ENCODE measurements at regions not wholly inside any gene's neighbourhood (a gene's known extent, or its start where the extent isn't known, plus 50 kb on each side); places are given as distances from the start of the nearest gene placed in this dataset.

DNA sequence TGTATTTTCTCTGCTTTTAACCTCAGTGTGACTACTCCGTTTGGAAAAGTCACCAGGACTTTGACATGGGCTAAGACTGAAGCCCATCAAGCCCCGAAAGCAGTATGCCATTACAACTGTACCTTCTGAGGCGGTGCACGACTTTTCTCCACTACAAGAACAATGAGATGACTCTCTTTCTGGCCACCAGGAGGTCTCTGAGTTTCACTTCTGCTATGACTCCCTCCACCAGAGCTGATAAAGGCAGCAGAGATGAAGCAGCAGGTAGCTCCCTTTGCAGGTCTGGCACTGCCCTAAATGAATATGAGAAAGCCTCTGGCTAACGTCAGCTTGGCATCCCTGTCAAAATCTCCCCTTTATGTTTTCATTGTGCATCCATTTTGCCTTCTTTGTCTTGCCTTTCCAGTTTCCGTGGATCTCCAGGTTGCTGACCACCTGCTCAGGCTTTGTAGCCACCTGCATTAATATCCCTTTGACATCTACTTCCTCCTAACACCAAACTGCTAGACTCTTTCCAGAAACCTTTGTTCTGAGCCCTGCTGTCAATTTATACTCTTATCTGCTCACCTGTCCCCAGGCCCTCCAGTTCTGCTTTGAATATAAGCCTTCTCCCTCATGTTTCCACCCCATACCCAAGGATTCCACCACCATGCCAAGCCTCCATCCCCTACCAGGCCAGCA is 221.7 kb downstream of the ZNF608 start:
- no peak for TF ChIP-seq TAF1 (IDR thresholded peaks at IDR 0.05; ENCODE audit: borderline replicate concordance, insufficient read depth, low read length)
- TF ChIP-seq, protein P1, sequence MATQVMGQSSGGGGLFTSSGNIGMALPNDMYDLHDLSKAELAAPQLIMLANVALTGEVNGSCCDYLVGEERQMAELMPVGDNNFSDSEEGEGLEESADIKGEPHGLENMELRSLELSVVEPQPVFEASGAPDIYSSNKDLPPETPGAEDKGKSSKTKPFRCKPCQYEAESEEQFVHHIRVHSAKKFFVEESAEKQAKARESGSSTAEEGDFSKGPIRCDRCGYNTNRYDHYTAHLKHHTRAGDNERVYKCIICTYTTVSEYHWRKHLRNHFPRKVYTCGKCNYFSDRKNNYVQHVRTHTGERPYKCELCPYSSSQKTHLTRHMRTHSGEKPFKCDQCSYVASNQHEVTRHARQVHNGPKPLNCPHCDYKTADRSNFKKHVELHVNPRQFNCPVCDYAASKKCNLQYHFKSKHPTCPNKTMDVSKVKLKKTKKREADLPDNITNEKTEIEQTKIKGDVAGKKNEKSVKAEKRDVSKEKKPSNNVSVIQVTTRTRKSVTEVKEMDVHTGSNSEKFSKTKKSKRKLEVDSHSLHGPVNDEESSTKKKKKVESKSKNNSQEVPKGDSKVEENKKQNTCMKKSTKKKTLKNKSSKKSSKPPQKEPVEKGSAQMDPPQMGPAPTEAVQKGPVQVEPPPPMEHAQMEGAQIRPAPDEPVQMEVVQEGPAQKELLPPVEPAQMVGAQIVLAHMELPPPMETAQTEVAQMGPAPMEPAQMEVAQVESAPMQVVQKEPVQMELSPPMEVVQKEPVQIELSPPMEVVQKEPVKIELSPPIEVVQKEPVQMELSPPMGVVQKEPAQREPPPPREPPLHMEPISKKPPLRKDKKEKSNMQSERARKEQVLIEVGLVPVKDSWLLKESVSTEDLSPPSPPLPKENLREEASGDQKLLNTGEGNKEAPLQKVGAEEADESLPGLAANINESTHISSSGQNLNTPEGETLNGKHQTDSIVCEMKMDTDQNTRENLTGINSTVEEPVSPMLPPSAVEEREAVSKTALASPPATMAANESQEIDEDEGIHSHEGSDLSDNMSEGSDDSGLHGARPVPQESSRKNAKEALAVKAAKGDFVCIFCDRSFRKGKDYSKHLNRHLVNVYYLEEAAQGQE (IDR thresholded peaks at IDR 0.05; ENCODE audit: insufficient read depth in 1 of 2, low read depth in 2 of 2, low read length in 2 of 2): no peak
- no peak for TF ChIP-seq POLR2AphosphoS5 (IDR thresholded peaks at IDR 0.05; ENCODE audit: low read depth, low read length)
- TF ChIP-seq FOXP2 (optimal IDR thresholded peaks at IDR 0.05; ENCODE audit: borderline replicate concordance, extremely low read depth, extremely low read length, insufficient read depth): no peak
- no peak for TF ChIP-seq SIN3A (IDR thresholded peaks at IDR 0.05; ENCODE audit: borderline replicate concordance, insufficient read depth, low read length)

DNA sequence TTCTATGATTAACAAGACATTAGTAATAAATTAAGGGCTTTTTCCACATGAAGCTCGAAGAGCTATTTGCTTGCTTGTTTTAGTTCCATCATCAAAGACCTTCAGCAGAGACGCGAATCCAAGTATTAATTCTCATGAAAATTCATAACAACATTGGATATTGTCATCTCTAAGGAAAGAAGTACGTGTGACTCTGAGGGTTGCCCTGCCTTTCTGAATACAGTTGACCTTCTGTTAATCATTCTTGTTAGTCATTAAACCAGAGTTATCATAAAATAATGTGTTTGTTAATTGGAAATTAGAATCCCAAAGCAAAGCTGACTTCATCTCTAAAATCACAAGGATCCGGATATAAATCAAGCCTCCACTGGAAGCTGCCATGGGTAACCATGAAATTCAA is 222.5 kb downstream of the ZNF608 start:
- TF ChIP-seq FOXP2 (optimal IDR thresholded peaks at IDR 0.05; ENCODE audit: borderline replicate concordance, extremely low read depth, extremely low read length, insufficient read depth) (no peak), TAF1 (IDR thresholded peaks at IDR 0.05; ENCODE audit: borderline replicate concordance, insufficient read depth, low read length) (no peak), SIN3A (IDR thresholded peaks at IDR 0.05; ENCODE audit: borderline replicate concordance, insufficient read depth, low read length) (no peak), POLR2AphosphoS5 (IDR thresholded peaks at IDR 0.05; ENCODE audit: low read depth, low read length) (no peak)
- TF ChIP-seq, protein P1 (IDR thresholded peaks at IDR 0.05; ENCODE audit: insufficient read depth in 1 of 2, low read depth in 2 of 2, low read length in 2 of 2): no peak

DNA sequence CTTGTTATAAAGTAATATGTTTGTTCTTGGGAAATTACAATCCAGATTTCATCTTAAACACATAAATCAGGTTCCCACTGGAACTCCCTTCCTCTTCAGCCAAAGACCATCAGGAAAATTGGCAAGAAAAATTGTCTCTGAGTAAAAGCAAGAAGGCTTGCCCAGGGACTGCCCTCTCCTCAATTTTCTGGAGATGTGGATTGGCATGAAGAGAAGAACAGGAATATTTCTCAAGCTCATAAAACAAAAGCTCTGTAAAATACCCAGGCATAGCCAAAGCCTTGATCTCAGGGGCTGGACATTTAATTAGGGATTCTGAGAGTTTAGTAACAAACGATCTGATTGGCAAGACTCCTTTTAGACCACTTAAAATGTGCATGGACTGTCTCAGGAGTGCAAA is 223.4 kb downstream of the ZNF608 start:
- TF ChIP-seq SIN3A (IDR thresholded peaks at IDR 0.05; ENCODE audit: borderline replicate concordance, insufficient read depth, low read length): no peak
- no peak for TF ChIP-seq POLR2AphosphoS5 (IDR thresholded peaks at IDR 0.05; ENCODE audit: low read depth, low read length)
- no peak for TF ChIP-seq FOXP2 (optimal IDR thresholded peaks at IDR 0.05; ENCODE audit: borderline replicate concordance, extremely low read depth, extremely low read length, insufficient read depth)
- TF ChIP-seq TAF1 (IDR thresholded peaks at IDR 0.05; ENCODE audit: borderline replicate concordance, insufficient read depth, low read length): no peak
- TF ChIP-seq, protein P1 (IDR thresholded peaks at IDR 0.05; ENCODE audit: insufficient read depth in 1 of 2, low read depth in 2 of 2, low read length in 2 of 2): no peak

DNA sequence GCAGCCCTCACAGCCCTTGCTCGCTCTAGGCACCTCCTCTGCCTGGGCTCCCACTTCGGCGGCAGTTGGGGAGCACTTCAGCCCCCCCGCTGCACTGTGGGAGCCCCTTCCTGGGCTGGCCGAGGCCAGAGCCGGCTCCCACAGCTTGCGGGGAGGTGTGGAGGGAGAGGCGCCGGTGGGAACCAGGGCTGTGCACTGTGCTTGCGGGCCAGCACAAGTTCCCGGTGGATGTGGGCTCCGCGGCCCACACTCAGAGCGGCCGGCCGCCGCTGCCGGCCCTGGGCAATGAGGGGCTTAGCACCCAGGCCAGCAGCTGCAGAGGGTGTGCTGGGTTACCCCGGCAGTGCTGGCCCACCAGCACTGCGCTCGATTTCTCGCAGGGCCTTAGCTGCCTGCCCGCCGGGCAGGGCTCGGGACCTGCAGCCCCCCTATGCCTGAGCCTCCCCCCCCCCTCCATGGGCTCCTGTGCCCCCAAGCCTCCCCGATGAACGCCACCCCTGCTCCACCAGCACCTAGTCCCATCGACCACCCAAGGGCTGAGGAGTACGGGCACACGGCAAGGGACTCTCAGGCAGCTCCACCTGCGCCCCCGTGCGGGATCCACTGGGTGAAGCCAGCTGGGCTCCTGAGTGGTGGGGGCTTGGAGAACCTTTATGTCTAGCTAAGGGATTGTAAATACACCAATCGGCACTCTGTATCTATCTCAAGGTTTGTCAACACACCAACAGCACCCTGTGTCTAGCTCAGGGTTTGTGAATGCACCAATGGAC is 224.8 kb downstream of the ZNF608 start:
- no peak for TF ChIP-seq TAF1 (IDR thresholded peaks at IDR 0.05; ENCODE audit: borderline replicate concordance, insufficient read depth, low read length)
- TF ChIP-seq, protein P1 (IDR thresholded peaks at IDR 0.05; ENCODE audit: insufficient read depth in 1 of 2, low read depth in 2 of 2, low read length in 2 of 2): no peak
- TF ChIP-seq SIN3A (IDR thresholded peaks at IDR 0.05; ENCODE audit: borderline replicate concordance, insufficient read depth, low read length): no peak
- no peak for TF ChIP-seq POLR2AphosphoS5 (IDR thresholded peaks at IDR 0.05; ENCODE audit: low read depth, low read length)
- TF ChIP-seq FOXP2 (optimal IDR thresholded peaks at IDR 0.05; ENCODE audit: borderline replicate concordance, extremely low read depth, extremely low read length, insufficient read depth): no peak
